Ovary (tissue), 3 donors: ENCODE measurements at regions not wholly inside any gene's neighbourhood (a gene's known extent, or its start where the extent isn't known, plus 50 kb on each side); places are given as distances from the start of the nearest gene placed in this dataset.

Experiments used
- EP300 ChIP-seq: sonication (generic); formaldehyde crosslinking; IDR thresholded peaks from one replicate; pipeline ENCODE4 v1.6.1; 2017; ENCODE audit warnings: antibody characterized with exemption
- TF ChIP-seq, protein P1 (sequence below), 3 donors: fragments of 450-650 bp in 2 of 3; fragments of 200-600 bp in 1 of 3; IDR thresholded peaks; one replicate each; pipeline versions ENCODE4 v1.5.1 to v1.8.0; 2016 to 2022; ENCODE audit warnings: antibody characterized with exemption in 3 of 3, mild to moderate bottlenecking in 1 of 3
- donor health status: DM: no; HTN: no; CAD: no.

DNA sequence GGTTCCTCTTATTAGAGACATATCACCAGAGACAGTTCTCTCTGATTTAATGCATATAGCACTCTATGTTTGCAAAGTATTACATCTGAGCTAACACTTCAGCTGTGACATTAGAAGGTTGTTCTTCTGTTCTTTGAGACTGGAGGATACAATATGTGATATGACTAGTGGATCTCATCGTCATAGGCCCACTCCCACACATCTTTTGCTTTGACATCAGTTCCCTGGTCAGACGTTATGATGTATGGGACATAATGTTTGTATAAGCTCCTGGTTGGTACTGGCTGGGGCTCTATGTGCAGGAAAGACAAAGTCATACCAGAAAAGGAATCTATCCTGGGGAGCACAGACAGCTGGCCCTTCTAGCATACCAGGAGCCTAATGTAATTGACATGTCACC lies 57.7 kb upstream of the MAML3 start:
- TF ChIP-seq, protein P1, sequence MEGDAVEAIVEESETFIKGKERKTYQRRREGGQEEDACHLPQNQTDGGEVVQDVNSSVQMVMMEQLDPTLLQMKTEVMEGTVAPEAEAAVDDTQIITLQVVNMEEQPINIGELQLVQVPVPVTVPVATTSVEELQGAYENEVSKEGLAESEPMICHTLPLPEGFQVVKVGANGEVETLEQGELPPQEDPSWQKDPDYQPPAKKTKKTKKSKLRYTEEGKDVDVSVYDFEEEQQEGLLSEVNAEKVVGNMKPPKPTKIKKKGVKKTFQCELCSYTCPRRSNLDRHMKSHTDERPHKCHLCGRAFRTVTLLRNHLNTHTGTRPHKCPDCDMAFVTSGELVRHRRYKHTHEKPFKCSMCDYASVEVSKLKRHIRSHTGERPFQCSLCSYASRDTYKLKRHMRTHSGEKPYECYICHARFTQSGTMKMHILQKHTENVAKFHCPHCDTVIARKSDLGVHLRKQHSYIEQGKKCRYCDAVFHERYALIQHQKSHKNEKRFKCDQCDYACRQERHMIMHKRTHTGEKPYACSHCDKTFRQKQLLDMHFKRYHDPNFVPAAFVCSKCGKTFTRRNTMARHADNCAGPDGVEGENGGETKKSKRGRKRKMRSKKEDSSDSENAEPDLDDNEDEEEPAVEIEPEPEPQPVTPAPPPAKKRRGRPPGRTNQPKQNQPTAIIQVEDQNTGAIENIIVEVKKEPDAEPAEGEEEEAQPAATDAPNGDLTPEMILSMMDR (IDR thresholded peaks at IDR 0.05), result no peak
- no peak for TF ChIP-seq EP300
